OCI-LY7 (cell line): ENCODE measurements at regions not wholly inside any gene's neighbourhood (a gene's known extent, or its start where the extent isn't known, plus 50 kb on each side); places are given as distances from the start of the nearest gene placed in this dataset.

Source experiments
- BruUV-seq: library from RNA; stranded (reverse); fragments of 400-500 nt; replicated peaks from 2 replicates; lab custom pipeline; 2021; lab: Mats Ljungman, UMichigan
- CTCF ChIA-PET: fragments of 300-600 bp; sonication (Branson Sonifier 250); formaldehyde crosslinking; loops from one replicate; lab custom pipeline; 2022; ENCODE audit warnings: antibody characterized with exemption; ENCODE audit not compliant: unreplicated experiment; lab: Charles Lee
- POLR2A ChIA-PET: fragments of 300-600 bp; sonication (Branson Sonifier 250); formaldehyde crosslinking; loops from one replicate; lab custom pipeline; 2022; ENCODE audit warnings: antibody characterized with exemption; lab: Charles Lee
- DNase-seq: peaks from one replicate; pipeline ENCODE4 v3.0.0-alpha.2; 2015; ENCODE audit warnings: low spot score
- H2AFZ ChIP-seq: fragments of 200-600 bp; sonication (generic), shearing (Covaris generic); 2 replicates; pipeline ENCODE4 v1.6.1; 2014; ENCODE audit warnings: mild to moderate bottlenecking, antibody characterized with exemption, low read length, moderate library complexity
- H3K27ac ChIP-seq: fragments of 200-600 bp; sonication (generic); 2 replicates; pipeline ENCODE4 v1.5.1; 2014; ENCODE audit warnings: mixed run types, low read depth, mild to moderate bottlenecking, moderate library complexity, low read length, inconsistent platforms; ENCODE audit not compliant: poor library complexity, severe bottlenecking
- H3K36me3 ChIP-seq: fragments of 200-600 bp; sonication (generic); 2 replicates; pipeline ENCODE4 v1.6.1; 2014; ENCODE audit warnings: mild to moderate bottlenecking, antibody characterized with exemption, low read length, moderate library complexity, mixed read lengths; ENCODE audit not compliant: insufficient read depth
- H3K4me1 ChIP-seq: fragments of 200-600 bp; sonication (generic); 2 replicates; pipeline ENCODE4 v1.5.1; 2014; ENCODE audit warnings: mild to moderate bottlenecking, low read length; ENCODE audit not compliant: insufficient read depth, poor library complexity, severe bottlenecking
- H3K4me2 ChIP-seq: fragments of 200-600 bp; sonication (generic); 2 replicates; pipeline ENCODE4 v1.6.1; 2014; ENCODE audit warnings: mild to moderate bottlenecking, low read length
- H3K4me3 ChIP-seq: fragments of 200-600 bp; sonication (generic); 2 replicates; pipeline ENCODE4 v1.5.1; 2014; ENCODE audit warnings: mild to moderate bottlenecking, low read depth, low read length; ENCODE audit not compliant: poor library complexity, severe bottlenecking
- H3K79me2 ChIP-seq: fragments of 200-600 bp; sonication (generic); 2 replicates; pipeline ENCODE4 v1.6.1; 2016; ENCODE audit warnings: low read depth, mild to moderate bottlenecking, low read length, moderate library complexity, mixed read lengths; ENCODE audit not compliant: insufficient read depth
- H3K9me2 ChIP-seq: fragments of 200-600 bp; sonication (generic); 2 replicates; pipeline ENCODE4 v1.6.1; 2016; ENCODE audit warnings: mild to moderate bottlenecking, low read length, mixed read lengths; ENCODE audit not compliant: insufficient read depth
- H3K9me3 ChIP-seq: fragments of 200-600 bp; sonication (generic); 2 replicates; pipeline ENCODE4 v1.6.1; 2014; ENCODE audit warnings: mild to moderate bottlenecking, mixed run types, low read length, mixed read lengths
- H4K20me1 ChIP-seq: fragments of 200-600 bp; sonication (generic); 2 replicates; pipeline ENCODE4 v1.6.1; 2014; ENCODE audit warnings: mild to moderate bottlenecking, antibody characterized with exemption, low read length, moderate library complexity, mixed read lengths; ENCODE audit not compliant: insufficient read depth
- CTCF ChIP-seq: fragments of 200-600 bp; sonication (generic); conservative IDR thresholded peaks from 2 replicates; pipeline ENCODE4 v1.5.1; 2014; ENCODE audit warnings: mild to moderate bottlenecking, antibody characterized with exemption, low read length, moderate library complexity, mixed read lengths
- EZH2phosphoT487 ChIP-seq: fragments of 200-600 bp; sonication (generic); IDR thresholded peaks from 2 replicates; pipeline ENCODE4 v1.6.1; 2018; ENCODE audit warnings: low read depth, borderline replicate concordance, mild to moderate bottlenecking, mixed run types, antibody characterized with exemption, low read length, moderate library complexity, mixed read lengths
- intact Hi-C: fragments of 100-400 bp; cut with micrococcal nuclease; formaldehyde crosslinking; loops from one replicate; pipeline ENCODE4 v1.10.0; 2022; ENCODE audit not compliant: unreplicated experiment

DNA sequence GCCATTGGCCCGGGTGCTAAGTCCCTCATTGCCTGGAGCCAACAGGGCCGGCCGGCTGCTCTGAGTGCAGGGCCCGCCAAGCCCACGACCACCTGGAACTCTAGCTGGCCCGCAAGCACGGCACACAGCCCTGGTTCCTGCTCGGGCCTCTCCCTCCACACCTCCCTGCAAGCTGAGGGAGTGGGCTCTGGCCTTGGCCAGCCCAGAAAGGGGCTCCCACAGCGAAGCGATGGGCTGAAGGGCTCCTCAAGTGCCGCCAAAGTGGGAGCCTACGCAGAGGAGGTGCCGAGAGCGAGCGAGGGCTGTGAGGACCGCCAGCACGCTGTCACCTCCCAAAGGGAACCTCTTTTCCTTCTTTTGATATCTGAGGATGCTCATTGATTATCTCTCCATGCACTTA lies 283.4 kb downstream of the PRDM2 start:
- no peaks in the 10 kb centered on the region for H4K20me1 ChIP-seq
- H3K36me3 ChIP-seq, result no peaks in the 10 kb centered on the region
- no peak for DNase-seq
- intact Hi-C loops, result no loop called here
- H3K9me3 ChIP-seq, result no peaks in the 10 kb centered on the region
- no peak overlapping the region for H2AFZ ChIP-seq
- no peaks in the 10 kb centered on the region for H3K9me2 ChIP-seq
- no peaks in the 10 kb centered on the region for H3K4me1 ChIP-seq
- H3K4me2 ChIP-seq, result no peak overlapping the region
- H3K27ac ChIP-seq, result no peak overlapping the region
- no peak for TF ChIP-seq EZH2phosphoT487
- no peak for TF ChIP-seq CTCF
- H3K4me3 ChIP-seq, result no peak overlapping the region
- CTCF ChIA-PET, result no interaction called here
- H3K79me2 ChIP-seq, result no peaks in the 10 kb centered on the region
- BruUV-seq, result no TSS peak
- POLR2A ChIA-PET, result no interaction called here

GRCh38 chr1:13990939-13991338 lies 291.0 kb downstream of the PRDM2 start:
- Histone ChIP-seq H3K36me3 (no peaks in the 10 kb centered on the region), H3K4me2 (no peak overlapping the region), H3K4me1 (no peaks in the 10 kb centered on the region), H3K79me2 (no peaks in the 10 kb centered on the region), H3K9me3 (no peaks in the 10 kb centered on the region), H3K27ac (no peak overlapping the region), H4K20me1 (no peaks in the 10 kb centered on the region), H2AFZ (no peak overlapping the region), H3K9me2 (no peaks in the 10 kb centered on the region), H3K4me3 (no peak overlapping the region)
- no peak for TF ChIP-seq EZH2phosphoT487
- TF ChIP-seq CTCF, result no peak
- intact Hi-C loops, result no loop called here
- DNase-seq, result no peak
- no TSS peak for BruUV-seq
- POLR2A ChIA-PET, result no interaction called here
- CTCF ChIA-PET, result no interaction called here

DNA sequence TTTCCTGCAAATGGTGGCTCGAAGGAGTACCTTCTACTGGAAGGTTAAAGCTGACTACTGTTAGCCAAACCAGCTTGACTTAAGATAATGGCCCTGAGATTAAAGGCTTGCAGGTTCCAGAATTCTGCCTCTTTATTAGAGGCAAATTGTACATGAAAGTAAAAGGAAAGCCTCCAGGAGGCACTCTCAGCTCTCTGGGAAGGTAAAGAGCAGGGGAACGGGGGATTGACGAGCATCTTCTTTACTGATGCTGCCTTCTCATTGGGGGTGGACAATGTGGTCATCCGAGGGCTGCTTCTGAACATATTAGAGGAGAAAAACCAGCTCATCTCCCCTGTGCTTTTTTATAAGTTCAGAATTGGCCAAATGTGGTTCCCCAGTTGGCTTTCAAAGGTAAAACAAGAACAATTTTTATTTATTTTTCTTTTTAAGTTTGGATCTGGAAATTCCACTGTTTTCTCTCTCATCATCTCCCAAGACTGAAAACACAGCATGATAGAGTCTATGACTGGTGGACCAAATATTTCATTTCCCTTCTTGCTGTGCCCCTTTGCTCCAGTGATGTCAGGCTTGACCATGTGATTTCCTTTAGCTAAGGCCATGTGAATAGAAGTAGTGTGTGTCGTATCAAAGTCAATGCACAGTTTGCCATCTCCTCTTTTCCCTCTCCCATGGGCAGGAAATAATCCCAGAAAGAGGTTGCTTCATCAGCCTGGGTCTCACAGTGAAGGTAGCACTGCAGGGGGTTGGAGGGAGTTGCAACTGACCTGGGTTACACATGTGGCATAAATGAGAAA lies 292.7 kb downstream of the PRDM2 start:
- no peak for DNase-seq
- H3K9me3 ChIP-seq, result no peaks in the 10 kb centered on the region
- no peaks in the 10 kb centered on the region for H3K9me2 ChIP-seq
- intact Hi-C loops, result no loop called here
- ChIA-PET POLR2A (no interaction called here), CTCF (interaction anchor here (0.6 kb wide), 1 partner anchor 445 kb away, joined by 3 read pairs; no protein-coding TSS in a partner anchor)
- no peak overlapping the region for H3K4me2 ChIP-seq
- no peaks in the 10 kb centered on the region for H4K20me1 ChIP-seq
- no peak overlapping the region for H3K4me3 ChIP-seq
- no peak overlapping the region for H3K27ac ChIP-seq
- no peak overlapping the region for H2AFZ ChIP-seq
- BruUV-seq, result no TSS peak
- no peaks in the 10 kb centered on the region for H3K79me2 ChIP-seq
- no peaks in the 10 kb centered on the region for H3K4me1 ChIP-seq
- TF ChIP-seq CTCF (0 out of 2 replicates have a peak, but pooled peaks have one; percentile 14), EZH2phosphoT487 (no peak)
- H3K36me3 ChIP-seq, result no peaks in the 10 kb centered on the region
